ENCODE measurements at regions not wholly inside any gene's neighbourhood (a gene's known extent, or its start where the extent isn't known, plus 50 kb on each side); places are given as distances from the start of the nearest gene placed in this dataset.

- no peak for TF ChIP-seq CTCF (IDR thresholded peaks at IDR 0.05)
- TF ChIP-seq POLR2A (IDR thresholded peaks at IDR 0.05), result no peak
These were observed 212.1 kb downstream of the CDRT15L2 start for GRCh38 chr17:20791626-20792025.
